ENCODE measurements at regions not wholly inside any gene's neighbourhood (a gene's known extent, or its start where the extent isn't known, plus 50 kb on each side); places are given as distances from the start of the nearest gene placed in this dataset.

- no peak overlapping the region for H3K4me3 ChIP-seq (replicated peaks in 1 of 2; ENCODE audit: low read depth in 2 of 2, low read length in 2 of 2)
- no peak for DNase-seq (ENCODE audit: low read depth in 2 of 2)
- TF ChIP-seq, protein P1, sequence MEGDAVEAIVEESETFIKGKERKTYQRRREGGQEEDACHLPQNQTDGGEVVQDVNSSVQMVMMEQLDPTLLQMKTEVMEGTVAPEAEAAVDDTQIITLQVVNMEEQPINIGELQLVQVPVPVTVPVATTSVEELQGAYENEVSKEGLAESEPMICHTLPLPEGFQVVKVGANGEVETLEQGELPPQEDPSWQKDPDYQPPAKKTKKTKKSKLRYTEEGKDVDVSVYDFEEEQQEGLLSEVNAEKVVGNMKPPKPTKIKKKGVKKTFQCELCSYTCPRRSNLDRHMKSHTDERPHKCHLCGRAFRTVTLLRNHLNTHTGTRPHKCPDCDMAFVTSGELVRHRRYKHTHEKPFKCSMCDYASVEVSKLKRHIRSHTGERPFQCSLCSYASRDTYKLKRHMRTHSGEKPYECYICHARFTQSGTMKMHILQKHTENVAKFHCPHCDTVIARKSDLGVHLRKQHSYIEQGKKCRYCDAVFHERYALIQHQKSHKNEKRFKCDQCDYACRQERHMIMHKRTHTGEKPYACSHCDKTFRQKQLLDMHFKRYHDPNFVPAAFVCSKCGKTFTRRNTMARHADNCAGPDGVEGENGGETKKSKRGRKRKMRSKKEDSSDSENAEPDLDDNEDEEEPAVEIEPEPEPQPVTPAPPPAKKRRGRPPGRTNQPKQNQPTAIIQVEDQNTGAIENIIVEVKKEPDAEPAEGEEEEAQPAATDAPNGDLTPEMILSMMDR (IDR thresholded peaks at IDR 0.05; ENCODE audit: low read depth, low read length) = no peak
Measured at GRCh38 chr2:198762441-198762840, 695.3 kb downstream of the SATB2 start.

GRCh38 chr2:198757069-198757468 lies 700.7 kb downstream of the SATB2 start:
- TF ChIP-seq, protein P1 (IDR thresholded peaks at IDR 0.05; ENCODE audit: low read depth, low read length) = no peak
- DNase-seq (ENCODE audit: low read depth in 2 of 2) = no peak
- no peak overlapping the region for H3K4me3 ChIP-seq (replicated peaks in 1 of 2; ENCODE audit: low read depth in 2 of 2, low read length in 2 of 2)

GRCh38 chr2:198756166-198756565 lies 701.6 kb downstream of the SATB2 start:
- H3K4me3 ChIP-seq (replicated peaks in 1 of 2; ENCODE audit: low read depth in 2 of 2, low read length in 2 of 2) = no peak overlapping the region
- peak in 1 of 2 donors; percentile 11 for DNase-seq (ENCODE audit: low read depth in 2 of 2)
- TF ChIP-seq, protein P1 (IDR thresholded peaks at IDR 0.05; ENCODE audit: low read depth, low read length) = no peak

DNA sequence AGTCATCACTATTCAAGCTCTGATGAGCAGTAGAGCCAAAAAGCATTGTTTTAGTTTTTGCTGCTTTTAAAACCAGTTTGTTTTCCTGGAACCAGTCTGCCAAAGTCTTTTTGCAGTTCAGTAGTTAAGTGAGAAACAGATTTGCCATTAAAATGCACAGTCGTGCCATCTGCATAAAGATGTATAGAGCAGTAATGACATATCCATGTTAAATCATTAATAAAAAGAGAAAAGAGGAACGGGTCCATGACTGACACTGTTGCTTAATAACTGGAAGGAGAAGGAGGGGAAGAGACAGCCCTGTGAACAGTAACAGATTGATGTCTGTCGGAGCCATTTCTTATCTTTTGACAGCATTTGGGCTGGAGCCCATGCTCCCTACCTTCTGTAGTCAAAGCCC lies 704.6 kb downstream of the SATB2 start:
- no peak for DNase-seq (ENCODE audit: low read depth in 2 of 2)

GRCh38 chr2:198749364-198749763 lies 708.4 kb downstream of the SATB2 start:
- H3K4me3 ChIP-seq (replicated peaks in 1 of 2; ENCODE audit: low read depth in 2 of 2, low read length in 2 of 2) = no peak overlapping the region
- DNase-seq (ENCODE audit: low read depth in 2 of 2) = no peak
- TF ChIP-seq, protein P1 (IDR thresholded peaks at IDR 0.05; ENCODE audit: low read depth, low read length) = no peak

More for the DNA sequence above, 704.6 kb downstream of the SATB2 start:
- no peak overlapping the region for H3K4me3 ChIP-seq (replicated peaks in 1 of 2; ENCODE audit: low read depth in 2 of 2, low read length in 2 of 2)
- TF ChIP-seq, protein P1 (IDR thresholded peaks at IDR 0.05; ENCODE audit: low read depth, low read length) = no peak

- H3K4me3 ChIP-seq (replicated peaks in 1 of 2; ENCODE audit: low read depth in 2 of 2, low read length in 2 of 2) = no peak overlapping the region
- peak in 1 of 2 donors; percentile 19 for DNase-seq (ENCODE audit: low read depth in 2 of 2)
- TF ChIP-seq, protein P1 (IDR thresholded peaks at IDR 0.05; ENCODE audit: low read depth, low read length) = no peak
Measured at GRCh38 chr2:198731842-198732399, 725.8 kb downstream of the SATB2 start.

DNA sequence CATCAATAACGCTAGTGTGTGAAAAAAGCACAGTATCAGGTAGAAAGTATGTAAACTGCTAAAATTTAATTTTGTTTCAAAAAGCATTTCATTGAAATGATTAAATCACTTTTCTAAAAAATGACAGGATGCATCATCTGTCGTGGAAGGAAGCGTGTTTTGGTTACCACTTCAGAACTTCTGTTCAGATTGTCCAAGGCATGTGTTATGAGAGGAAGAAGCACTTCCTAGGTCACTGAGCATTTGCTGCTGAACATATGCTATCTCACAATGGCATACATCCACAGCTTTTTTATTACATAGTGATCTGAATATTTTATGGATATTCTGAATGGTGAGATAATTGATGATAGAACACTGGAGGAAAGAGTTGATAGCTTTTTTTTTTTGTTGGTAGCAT lies 737.5 kb downstream of the SATB2 start:
- no peak for DNase-seq (ENCODE audit: low read depth in 2 of 2)
- TF ChIP-seq, protein P1 (IDR thresholded peaks at IDR 0.05; ENCODE audit: low read depth, low read length) = no peak
- no peak overlapping the region for H3K4me3 ChIP-seq (replicated peaks in 1 of 2; ENCODE audit: low read depth in 2 of 2, low read length in 2 of 2)
